ENCODE measurements at regions not wholly inside any gene's neighbourhood (a gene's known extent, or its start where the extent isn't known, plus 50 kb on each side); places are given as distances from the start of the nearest gene placed in this dataset.

GRCh38 chr2:121030523-121030922 is 254.5 kb downstream of the TFCP2L1 start:
- Histone ChIP-seq H3K36me3 (ENCODE audit: control insufficient read depth, insufficient read depth, low read length) (no peaks in the 10 kb centered on the region), H3K4me3 (replicated peaks; ENCODE audit: low read depth, low read length) (no peak overlapping the region), H3K27me3 (replicated peaks; ENCODE audit: control insufficient read depth, insufficient read depth, low read length) (no peaks in the 10 kb centered on the region; the same call in none of the 2 replicates)
- TF ChIP-seq CTCF (IDR thresholded peaks at IDR 0.05; ENCODE audit: insufficient read depth, low read length, poor library complexity, severe bottlenecking): no peak
- DNase-seq (ENCODE audit: extremely low read depth, insufficient read length): no peak

- no peak for TF ChIP-seq CTCF (IDR thresholded peaks at IDR 0.05; ENCODE audit: insufficient read depth, low read length, poor library complexity, severe bottlenecking)
- DNase-seq (ENCODE audit: extremely low read depth, insufficient read length): no peak
- H3K36me3 ChIP-seq (ENCODE audit: control insufficient read depth, insufficient read depth, low read length): no peaks in the 10 kb centered on the region
- H3K27me3 ChIP-seq (replicated peaks; ENCODE audit: control insufficient read depth, insufficient read depth, low read length): no peaks in the 10 kb centered on the region; the same call in none of the 2 replicates
- H3K4me3 ChIP-seq (replicated peaks; ENCODE audit: low read depth, low read length): no peak overlapping the region
Measured at GRCh38 chr2:121031568-121032340, 253.2 kb downstream of the TFCP2L1 start.

GRCh38 chr2:121033461-121033996 is 251.5 kb downstream of the TFCP2L1 start:
- TF ChIP-seq CTCF (IDR thresholded peaks at IDR 0.05; ENCODE audit: insufficient read depth, low read length, poor library complexity, severe bottlenecking): no peak
- no peak for DNase-seq (ENCODE audit: extremely low read depth, insufficient read length)
- H3K27me3 ChIP-seq (replicated peaks; ENCODE audit: control insufficient read depth, insufficient read depth, low read length): no peaks in the 10 kb centered on the region; the same call in none of the 2 replicates

GRCh38 chr2:121034551-121034950 is 250.5 kb downstream of the TFCP2L1 start:
- no peaks in the 10 kb centered on the region for H3K36me3 ChIP-seq (ENCODE audit: control insufficient read depth, insufficient read depth, low read length)
- no peak for DNase-seq (ENCODE audit: extremely low read depth, insufficient read length)
- TF ChIP-seq CTCF (IDR thresholded peaks at IDR 0.05; ENCODE audit: insufficient read depth, low read length, poor library complexity, severe bottlenecking): no peak
- H3K27me3 ChIP-seq (replicated peaks; ENCODE audit: control insufficient read depth, insufficient read depth, low read length): no peaks in the 10 kb centered on the region; the same call in none of the 2 replicates
- H3K4me3 ChIP-seq (replicated peaks; ENCODE audit: low read depth, low read length): no peak overlapping the region

More at GRCh38 chr2:121033461-121033996, 251.5 kb downstream of the TFCP2L1 start:
- H3K36me3 ChIP-seq (ENCODE audit: control insufficient read depth, insufficient read depth, low read length): no peaks in the 10 kb centered on the region
- H3K4me3 ChIP-seq (replicated peaks; ENCODE audit: low read depth, low read length): no peak overlapping the region

GRCh38 chr2:121036226-121036692 is 248.7 kb downstream of the TFCP2L1 start:
- no peaks in the 10 kb centered on the region for H3K36me3 ChIP-seq (ENCODE audit: control insufficient read depth, insufficient read depth, low read length)
- H3K27me3 ChIP-seq (replicated peaks; ENCODE audit: control insufficient read depth, insufficient read depth, low read length): no peaks in the 10 kb centered on the region; the same call in none of the 2 replicates
- DNase-seq (ENCODE audit: extremely low read depth, insufficient read length): no peak
- TF ChIP-seq CTCF (IDR thresholded peaks at IDR 0.05; ENCODE audit: insufficient read depth, low read length, poor library complexity, severe bottlenecking): no peak
- H3K4me3 ChIP-seq (replicated peaks; ENCODE audit: low read depth, low read length): no peak overlapping the region

Measured in GM06990 (cell line).